GM12873 (cell line): ENCODE measurements at regions not wholly inside any gene's neighbourhood (a gene's known extent, or its start where the extent isn't known, plus 50 kb on each side); places are given as distances from the start of the nearest gene placed in this dataset.

Experiments
- CTCF ChIP-seq: IDR thresholded peaks from 2 replicates; pipeline ENCODE4 v1.5.1; 2012; ENCODE audit warnings: low read depth, mild to moderate bottlenecking, moderate library complexity, low read length, control low read depth; ENCODE audit not compliant: insufficient read depth; ENCODE audit errors: missing control alignments

- TF ChIP-seq CTCF = no peak
Observed at GRCh38 chr12:5244513-5244972, 187.4 kb upstream of the NTF3 start.

DNA sequence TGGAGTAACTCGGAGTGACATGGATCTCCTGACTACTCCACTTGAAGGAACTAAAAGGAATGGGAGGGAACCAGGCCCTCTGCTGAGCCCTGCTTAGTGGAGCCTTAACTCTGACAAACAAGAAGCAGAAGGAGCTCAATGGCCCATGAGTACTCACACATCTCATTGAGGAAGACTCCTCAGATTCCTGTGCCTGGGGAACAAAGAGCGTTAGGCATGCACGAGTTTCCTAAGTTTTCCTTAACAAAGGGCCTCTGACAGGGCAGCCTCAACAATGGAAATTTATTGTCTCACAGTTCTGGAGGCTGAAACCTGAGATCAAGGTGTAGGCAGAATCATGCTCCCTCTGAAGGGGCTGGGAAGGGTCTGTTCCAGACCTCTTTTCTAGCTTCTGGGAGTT lies 185.7 kb upstream of the NTF3 start:
- TF ChIP-seq CTCF = no peak

DNA sequence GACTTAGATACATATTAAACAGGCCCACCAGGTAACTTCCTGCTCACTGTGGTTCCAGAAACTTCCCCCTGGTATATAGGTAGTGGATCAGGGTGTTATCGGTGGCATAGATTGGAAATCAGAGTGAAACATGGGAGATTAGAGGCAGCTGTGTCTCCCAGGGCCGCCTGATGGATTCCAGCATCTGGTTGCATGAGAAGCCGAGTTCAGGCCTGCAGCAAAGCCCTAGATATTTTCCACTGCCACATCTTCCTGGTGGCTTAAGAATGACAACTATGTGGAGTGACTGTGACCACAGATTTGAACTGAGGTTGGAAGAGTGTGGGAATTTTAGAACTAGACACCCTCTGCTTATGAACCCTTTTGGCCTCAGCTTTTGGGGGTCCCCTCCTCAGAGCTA lies 184.8 kb upstream of the NTF3 start:
- TF ChIP-seq CTCF = no peak

DNA sequence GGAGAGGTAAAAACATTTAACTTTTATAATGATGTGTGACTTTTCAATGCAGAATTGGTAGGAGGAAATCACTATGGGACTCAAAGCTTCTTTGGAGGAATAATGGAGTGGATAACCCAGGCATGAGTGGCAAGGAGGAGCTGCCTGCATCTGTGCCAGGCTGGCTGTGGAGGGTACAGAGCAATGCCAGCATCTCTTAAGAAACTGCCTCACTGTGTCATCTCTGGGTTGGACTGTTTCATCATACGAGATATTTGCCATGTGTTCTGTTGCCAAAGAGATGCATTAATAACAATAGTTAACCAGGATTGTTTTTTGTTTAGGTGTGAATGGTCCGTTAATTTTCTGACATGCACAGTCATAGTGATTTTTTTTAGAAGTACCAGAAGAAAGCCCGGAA lies 183.7 kb upstream of the NTF3 start:
- TF ChIP-seq CTCF = no peak

- no peak for TF ChIP-seq CTCF
Observed at GRCh38 chr12:5248999-5249526, 182.8 kb upstream of the NTF3 start.

DNA sequence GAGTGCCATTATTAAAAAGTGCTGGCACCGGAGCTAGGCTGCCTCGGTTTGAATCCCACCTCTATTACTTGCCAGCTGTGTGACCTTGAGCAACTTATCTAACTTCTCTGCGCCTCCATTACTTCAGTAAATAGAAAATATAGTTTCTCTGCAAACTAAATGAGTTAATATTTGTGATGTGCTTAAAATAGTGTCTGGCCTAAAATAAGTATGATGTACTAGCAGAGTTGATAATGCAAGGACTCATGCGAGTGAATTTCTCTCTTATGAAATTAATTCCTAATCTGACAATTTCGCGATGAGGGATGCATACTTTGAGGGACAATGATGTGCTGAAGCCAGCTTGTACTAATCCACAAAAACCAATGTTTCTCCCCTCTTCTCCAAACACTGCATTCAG lies 180.8 kb upstream of the NTF3 start:
- TF ChIP-seq CTCF = no peak

- TF ChIP-seq CTCF = no peak
Observed at GRCh38 chr12:5251786-5252185, 180.1 kb upstream of the NTF3 start.
